ENCODE measurements at regions not wholly inside any gene's neighbourhood (a gene's known extent, or its start where the extent isn't known, plus 50 kb on each side); places are given as distances from the start of the nearest gene placed in this dataset.

GRCh38 chr5:122718611-122719010 is 56.3 kb upstream of the SNX2 start:
- Histone ChIP-seq H3K4me1 (ENCODE audit: control insufficient read depth, extremely low read depth, insufficient read depth, low read length) (no peaks in the 10 kb centered on the region), H2AFZ (ENCODE audit: low read length) (no peak overlapping the region)

GRCh38 chr5:122719991-122720746 is 54.7 kb upstream of the SNX2 start:
- no peak overlapping the region for H2AFZ ChIP-seq (ENCODE audit: low read length)
- H3K4me1 ChIP-seq (ENCODE audit: control insufficient read depth, extremely low read depth, insufficient read depth, low read length) = no peaks in the 10 kb centered on the region
- DNase-seq (ENCODE audit: low read depth in 2 of 2) = no peak
- H3K4me3 ChIP-seq (replicated peaks in 1 of 4; ENCODE audit: control extremely low read depth in 1 of 4, insufficient read depth in 1 of 4, low read depth in 3 of 4, low read length in 4 of 4) = no peak overlapping the region
- no peak overlapping the region for H3K27ac ChIP-seq (ENCODE audit: insufficient read depth, low read length)
- H3K9ac ChIP-seq (ENCODE audit: insufficient read depth, low read length) = no peak overlapping the region
- no peaks in the 10 kb centered on the region for H3K27me3 ChIP-seq (ENCODE audit: control insufficient read depth, insufficient read depth, low read length)
- TF ChIP-seq EZH2 (IDR thresholded peaks at IDR 0.05; ENCODE audit: low read length, missing control alignments) (no peak), CTCF (conservative IDR thresholded peaks at IDR 0.05 in 1 of 2, IDR thresholded peaks at IDR 0.05 in 1 of 2; ENCODE audit: low read depth in 1 of 2, low read length in 2 of 2) (no peak)
- H3K4me2 ChIP-seq (ENCODE audit: extremely low read depth, insufficient read depth, low read length) = no peak overlapping the region
- H3K36me3 ChIP-seq (ENCODE audit: control insufficient read depth, insufficient read depth, low read length) = no peaks in the 10 kb centered on the region
- H4K20me1 ChIP-seq (ENCODE audit: control insufficient read depth, extremely low read depth, insufficient read depth, low read length) = no peaks in the 10 kb centered on the region
- H3K9me3 ChIP-seq (ENCODE audit: control insufficient read depth, insufficient read depth, low read depth, low read length) = no peaks in the 10 kb centered on the region
- no peaks in the 10 kb centered on the region for H3K79me2 ChIP-seq (ENCODE audit: control insufficient read depth, insufficient read depth, low read length)

More at GRCh38 chr5:122718611-122719010, 56.3 kb upstream of the SNX2 start:
- no peaks in the 10 kb centered on the region for H3K27me3 ChIP-seq (ENCODE audit: control insufficient read depth, insufficient read depth, low read length)
- H3K4me3 ChIP-seq (replicated peaks in 1 of 4; ENCODE audit: control extremely low read depth in 1 of 4, insufficient read depth in 1 of 4, low read depth in 3 of 4, low read length in 4 of 4) = no peak overlapping the region
- DNase-seq (ENCODE audit: low read depth in 2 of 2) = no peak
- H3K27ac ChIP-seq (ENCODE audit: insufficient read depth, low read length) = no peak overlapping the region
- H4K20me1 ChIP-seq (ENCODE audit: control insufficient read depth, extremely low read depth, insufficient read depth, low read length) = no peaks in the 10 kb centered on the region
- H3K9me3 ChIP-seq (ENCODE audit: control insufficient read depth, insufficient read depth, low read depth, low read length) = no peaks in the 10 kb centered on the region
- H3K4me2 ChIP-seq (ENCODE audit: extremely low read depth, insufficient read depth, low read length) = no peak overlapping the region
- no peaks in the 10 kb centered on the region for H3K36me3 ChIP-seq (ENCODE audit: control insufficient read depth, insufficient read depth, low read length)
- H3K79me2 ChIP-seq (ENCODE audit: control insufficient read depth, insufficient read depth, low read length) = no peaks in the 10 kb centered on the region
- TF ChIP-seq CTCF (conservative IDR thresholded peaks at IDR 0.05 in 1 of 2, IDR thresholded peaks at IDR 0.05 in 1 of 2; ENCODE audit: low read depth in 1 of 2, low read length in 2 of 2) (no peak), EZH2 (IDR thresholded peaks at IDR 0.05; ENCODE audit: low read length, missing control alignments) (no peak)
- no peak overlapping the region for H3K9ac ChIP-seq (ENCODE audit: insufficient read depth, low read length)

GRCh38 chr5:122721127-122721526 is 53.8 kb upstream of the SNX2 start:
- no peak for DNase-seq (ENCODE audit: low read depth in 2 of 2)
- H4K20me1 ChIP-seq (ENCODE audit: control insufficient read depth, extremely low read depth, insufficient read depth, low read length) = no peaks in the 10 kb centered on the region
- H3K79me2 ChIP-seq (ENCODE audit: control insufficient read depth, insufficient read depth, low read length) = no peaks in the 10 kb centered on the region
- H3K27me3 ChIP-seq (ENCODE audit: control insufficient read depth, insufficient read depth, low read length) = no peaks in the 10 kb centered on the region
- H3K27ac ChIP-seq (ENCODE audit: insufficient read depth, low read length) = no peak overlapping the region
- H2AFZ ChIP-seq (ENCODE audit: low read length) = no peak overlapping the region
- no peaks in the 10 kb centered on the region for H3K4me1 ChIP-seq (ENCODE audit: control insufficient read depth, extremely low read depth, insufficient read depth, low read length)
- no peak overlapping the region for H3K4me2 ChIP-seq (ENCODE audit: extremely low read depth, insufficient read depth, low read length)
- H3K9ac ChIP-seq (ENCODE audit: insufficient read depth, low read length) = no peak overlapping the region
- no peaks in the 10 kb centered on the region for H3K9me3 ChIP-seq (ENCODE audit: control insufficient read depth, insufficient read depth, low read depth, low read length)
- H3K4me3 ChIP-seq (replicated peaks in 1 of 4; ENCODE audit: control extremely low read depth in 1 of 4, insufficient read depth in 1 of 4, low read depth in 3 of 4, low read length in 4 of 4) = no peak overlapping the region
- TF ChIP-seq CTCF (conservative IDR thresholded peaks at IDR 0.05 in 1 of 2, IDR thresholded peaks at IDR 0.05 in 1 of 2; ENCODE audit: low read depth in 1 of 2, low read length in 2 of 2) = no peak
- TF ChIP-seq EZH2 (IDR thresholded peaks at IDR 0.05; ENCODE audit: low read length, missing control alignments) = no peak
- no peaks in the 10 kb centered on the region for H3K36me3 ChIP-seq (ENCODE audit: control insufficient read depth, insufficient read depth, low read length)
